Left renal cortex interstitium (tissue), 4 donors: ENCODE measurements at regions not wholly inside any gene's neighbourhood (a gene's known extent, or its start where the extent isn't known, plus 50 kb on each side); places are given as distances from the start of the nearest gene placed in this dataset.

Source experiments
- DNase-seq, 4 donors: peaks; one replicate each; pipeline ENCODE4 v3.0.0-alpha.2; 2013; ENCODE audit warnings: low read depth in 4 of 4, low spot score in 2 of 4, missing footprints in 1 of 4

DNA sequence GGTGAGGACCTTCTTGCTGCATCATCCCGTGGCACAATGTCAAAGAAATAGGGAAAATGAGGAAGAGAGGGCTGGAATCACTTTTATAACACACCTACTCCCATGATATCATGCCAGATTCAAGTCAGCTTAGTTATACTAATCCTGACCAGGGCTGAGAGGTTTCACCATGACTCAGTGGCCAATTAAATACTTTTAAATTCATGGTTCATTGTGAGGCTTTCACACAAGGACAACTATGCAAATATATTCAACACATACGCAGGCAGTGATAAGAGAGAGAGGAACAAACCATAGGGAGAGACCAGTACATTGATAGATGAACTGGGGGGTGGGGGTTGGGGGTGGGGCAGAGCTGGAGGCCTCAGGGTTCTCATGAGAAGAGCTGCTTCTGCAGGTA is 313.1 kb downstream of the LRFN2 start:
- DNase-seq = no peak

GRCh38 chr6:40268614-40269013 is 318.6 kb downstream of the LRFN2 start:
- no peak for DNase-seq

GRCh38 chr6:40268166-40268565 is 319.0 kb downstream of the LRFN2 start:
- no peak for DNase-seq

DNA sequence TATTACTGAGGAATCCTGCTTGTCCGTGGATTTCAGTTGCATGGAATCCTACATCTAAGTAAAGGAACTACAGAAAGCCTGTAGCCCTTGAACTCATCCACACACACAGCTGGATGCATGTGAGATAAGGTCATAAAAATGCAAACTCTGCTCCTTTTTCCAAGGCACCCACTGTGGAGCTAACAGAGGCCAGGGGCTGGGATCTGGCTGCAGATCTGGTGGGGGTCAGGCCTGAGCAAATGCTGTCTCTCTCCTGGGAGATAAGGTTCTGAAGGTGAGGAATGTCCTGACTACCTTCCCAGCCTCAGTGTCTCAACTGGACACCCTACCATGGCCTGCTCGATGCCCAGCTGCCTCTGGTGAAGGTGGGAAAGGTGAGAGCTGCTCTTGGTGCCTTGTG is 321.5 kb downstream of the LRFN2 start:
- no peak for DNase-seq

DNA sequence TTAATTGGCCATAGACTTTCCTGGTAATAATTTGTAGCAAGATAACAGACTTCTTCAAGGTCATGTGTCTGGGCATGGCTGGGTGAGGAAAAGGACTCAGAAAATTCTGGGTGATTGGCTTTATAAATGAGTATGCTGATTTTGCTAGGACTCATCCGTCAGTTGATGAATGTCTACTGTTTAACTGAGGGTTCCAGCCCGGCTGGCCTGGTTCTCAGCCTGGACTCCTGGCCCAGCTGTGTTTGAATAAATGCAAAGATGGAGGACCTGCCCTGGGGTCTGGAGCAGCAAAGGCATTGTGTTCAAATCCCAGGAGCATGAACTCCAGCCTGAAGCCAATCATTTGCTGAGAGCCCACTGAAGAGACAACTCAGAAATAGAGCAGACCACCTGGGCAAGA is 323.2 kb downstream of the LRFN2 start:
- DNase-seq = no peak

DNA sequence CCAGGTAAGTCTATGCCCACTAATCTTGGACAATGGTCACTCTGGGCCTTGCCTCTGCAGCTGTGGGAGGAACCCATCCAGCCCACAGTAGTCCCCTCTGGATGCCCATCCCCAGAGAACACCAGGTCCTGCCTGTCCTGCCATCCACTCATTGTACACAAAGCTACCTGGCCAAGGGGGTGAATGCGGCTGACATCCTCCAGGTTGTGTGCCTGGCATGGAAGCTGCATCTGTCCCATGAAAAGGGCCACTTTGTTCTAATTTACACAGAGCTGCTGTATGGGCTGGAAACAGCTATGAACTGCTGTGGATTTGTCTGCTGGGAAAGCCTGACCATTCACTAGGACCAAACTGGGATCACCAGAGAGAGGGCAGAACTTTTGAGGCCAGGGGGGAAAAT is 324.8 kb downstream of the LRFN2 start:
- DNase-seq = no peak

- no peak for DNase-seq
These were observed 324.3 kb upstream of the MOCS1 start for GRCh38 chr6:40258531-40258930.

DNA sequence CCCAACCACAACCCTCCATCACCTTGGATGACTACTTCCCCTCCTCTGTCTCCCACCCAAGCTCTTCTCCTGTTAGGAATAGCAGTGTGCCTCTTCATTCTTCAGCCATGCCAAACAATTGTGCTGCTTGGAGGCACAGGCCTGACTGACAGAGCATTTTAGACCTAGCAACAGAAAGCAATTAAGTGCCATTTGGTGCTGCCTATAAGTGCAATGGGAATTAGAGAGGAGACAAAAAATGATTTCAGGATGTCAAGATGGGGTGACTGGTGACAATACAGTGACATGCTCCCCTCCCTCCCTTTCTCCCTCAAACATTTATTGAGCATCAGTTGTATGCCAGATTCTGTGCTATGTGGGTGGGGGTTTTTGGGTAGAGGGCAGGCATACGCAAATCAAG is 322.6 kb upstream of the MOCS1 start:
- no peak for DNase-seq

DNA sequence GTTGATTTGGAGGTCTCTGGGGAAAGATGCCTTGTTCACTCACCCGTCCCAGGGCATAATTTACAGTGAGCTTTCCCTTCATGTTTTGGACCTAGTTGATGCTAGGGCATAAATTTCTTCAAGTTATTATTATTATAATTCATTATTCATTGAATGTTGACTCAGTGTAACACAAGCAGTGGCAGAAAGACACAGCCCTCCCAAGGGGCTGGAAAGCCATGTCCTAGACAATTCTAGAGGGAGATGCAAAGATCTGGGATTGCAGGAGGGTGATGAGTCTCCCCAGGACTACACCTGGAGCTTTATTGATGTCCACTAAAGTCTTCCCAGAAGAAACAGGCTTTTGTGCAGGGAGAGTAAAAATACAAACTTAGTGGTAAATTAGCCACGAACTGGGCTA is 322.0 kb upstream of the MOCS1 start:
- no peak for DNase-seq

DNA sequence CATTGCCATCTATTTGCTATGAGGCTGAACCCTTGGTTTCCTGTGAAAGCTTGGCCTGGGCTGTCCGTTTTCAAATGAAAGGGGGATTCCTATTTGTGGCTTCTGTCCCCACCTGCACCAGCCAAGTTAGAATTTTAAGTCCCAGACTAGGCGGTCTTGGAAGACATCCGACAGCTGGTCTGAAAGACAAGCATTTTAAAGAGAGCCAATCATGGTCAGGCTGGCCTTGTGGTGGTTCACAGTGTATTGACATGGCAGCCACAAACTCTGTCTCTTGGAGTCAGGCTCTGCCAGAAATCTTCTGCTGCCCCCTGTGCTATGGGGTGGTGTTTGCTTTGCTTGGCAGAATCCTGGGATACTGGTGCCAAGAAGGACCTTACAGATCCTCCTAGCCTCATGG is 319.2 kb upstream of the MOCS1 start:
- DNase-seq = no peak

DNA sequence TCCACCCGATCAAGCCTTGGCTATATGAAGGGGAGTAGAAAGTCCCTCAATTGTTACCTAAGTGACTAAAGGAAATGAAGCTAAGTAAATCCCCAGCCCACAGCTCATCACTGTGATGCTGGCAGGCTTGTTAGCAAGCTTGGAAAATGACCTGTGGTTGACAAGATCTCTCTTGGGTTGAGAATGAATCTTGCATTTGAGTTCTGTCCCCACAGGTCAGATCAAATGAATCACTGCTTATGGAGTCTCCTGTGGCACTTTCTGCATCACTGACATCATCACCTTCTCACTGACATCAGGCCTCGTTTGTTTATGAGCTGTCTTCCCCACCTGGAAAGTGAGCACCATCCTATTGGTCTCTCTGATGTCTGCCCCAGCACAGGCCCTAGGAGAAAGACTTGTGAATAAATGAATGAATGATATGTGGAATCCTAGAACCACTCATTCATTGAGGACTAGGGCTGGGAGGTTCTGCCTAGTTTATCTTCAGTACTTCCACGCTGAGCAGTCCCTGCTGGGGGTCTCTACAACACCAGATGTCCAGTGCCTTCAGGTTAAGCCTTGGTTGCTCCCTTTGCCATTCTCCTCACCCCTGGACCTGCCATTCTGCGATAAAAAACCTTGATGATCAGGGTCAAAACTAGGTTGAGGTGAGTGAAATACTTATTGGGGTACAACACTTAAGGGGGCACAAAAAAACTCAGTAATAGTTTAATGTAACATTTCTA is 318.4 kb upstream of the MOCS1 start:
- DNase-seq = no peak

DNA sequence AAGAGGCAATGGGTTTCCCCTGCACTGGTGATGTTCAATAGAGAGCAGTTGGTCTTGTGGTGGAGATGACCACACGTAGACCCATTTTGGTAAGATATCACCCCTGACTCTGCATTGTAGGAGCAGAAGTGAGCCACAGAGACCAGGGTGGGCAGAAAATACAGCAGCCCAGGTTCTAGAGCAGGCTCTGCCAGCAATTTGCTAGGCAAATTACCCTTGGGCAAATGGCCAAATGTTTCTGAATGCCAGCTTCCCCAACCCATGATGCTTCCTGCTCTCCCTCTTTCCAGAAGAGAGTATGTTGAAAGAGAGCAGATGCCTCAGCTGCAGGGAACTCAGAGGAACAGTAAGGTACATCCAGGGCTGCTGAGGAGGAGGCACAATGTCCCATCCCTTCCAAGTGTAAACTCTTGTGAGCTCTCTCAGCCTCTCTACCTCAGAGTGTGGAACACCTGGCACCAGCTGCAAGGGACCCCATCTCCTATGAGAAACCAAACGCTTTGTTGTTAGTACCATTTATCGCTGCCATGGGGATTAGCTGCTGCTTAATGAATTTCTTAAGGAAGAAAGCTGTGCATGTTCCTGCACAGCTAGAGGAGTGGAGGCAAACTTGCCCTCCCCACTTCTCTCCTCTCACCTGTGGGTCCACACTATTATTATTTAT is 317.5 kb upstream of the MOCS1 start:
- DNase-seq = peak in 1 of 4 donors; percentile 24

GRCh38 chr6:40249935-40250334 is 315.7 kb upstream of the MOCS1 start:
- DNase-seq = no peak

DNA sequence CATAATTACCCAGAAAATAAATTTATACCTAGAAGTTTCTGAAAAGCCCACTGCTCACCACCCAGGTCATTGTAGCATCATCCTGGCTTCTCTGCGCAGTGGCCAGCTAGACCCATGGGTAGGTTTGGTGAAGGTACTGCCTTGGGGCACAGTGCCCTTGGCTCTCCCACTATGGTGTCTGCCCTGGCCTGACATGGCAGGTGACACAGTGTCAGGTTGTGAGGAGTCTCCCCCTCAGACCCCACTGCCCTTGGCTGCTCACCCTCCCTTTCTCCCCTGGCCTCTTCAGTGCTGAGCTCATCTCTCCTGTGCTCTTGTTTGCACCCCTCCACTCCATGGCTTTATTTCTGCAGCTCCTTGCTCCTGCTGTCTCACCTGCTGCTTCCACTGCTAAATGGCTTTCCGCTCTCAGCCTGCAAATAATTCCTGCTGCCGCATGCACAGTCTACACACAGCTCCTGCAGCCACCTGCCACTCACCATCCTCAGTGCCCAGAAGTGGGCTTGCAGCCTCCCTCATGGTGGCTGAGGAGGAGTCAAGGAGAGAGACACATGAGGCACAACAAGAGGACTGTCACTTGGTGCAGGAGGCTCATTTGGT is 313.4 kb upstream of the MOCS1 start:
- no peak for DNase-seq

GRCh38 chr6:40244699-40245098 is 310.4 kb upstream of the MOCS1 start:
- no peak for DNase-seq

GRCh38 chr6:40232698-40233097 is 298.4 kb upstream of the MOCS1 start:
- no peak for DNase-seq

DNA sequence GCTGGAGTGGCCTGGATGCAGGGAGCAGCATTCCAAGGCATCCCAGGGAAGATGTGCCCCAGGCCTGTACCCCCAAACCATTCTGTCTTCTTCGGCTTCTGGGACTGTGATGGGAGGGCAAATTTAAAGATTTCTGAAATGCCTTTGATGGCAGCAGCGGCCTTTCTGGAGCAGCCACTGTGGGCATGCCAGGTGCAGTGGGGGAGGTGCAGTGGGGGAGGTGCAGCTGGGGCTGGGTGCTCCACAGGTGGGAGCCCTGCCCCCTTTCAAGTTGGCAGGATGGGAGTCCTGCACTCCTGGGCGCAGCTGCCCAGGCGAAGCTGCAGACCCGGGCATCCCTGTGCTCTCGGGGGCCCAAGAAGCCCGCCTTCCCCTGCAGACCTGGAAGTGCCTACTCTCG is 293.5 kb upstream of the MOCS1 start:
- no peak for DNase-seq

DNA sequence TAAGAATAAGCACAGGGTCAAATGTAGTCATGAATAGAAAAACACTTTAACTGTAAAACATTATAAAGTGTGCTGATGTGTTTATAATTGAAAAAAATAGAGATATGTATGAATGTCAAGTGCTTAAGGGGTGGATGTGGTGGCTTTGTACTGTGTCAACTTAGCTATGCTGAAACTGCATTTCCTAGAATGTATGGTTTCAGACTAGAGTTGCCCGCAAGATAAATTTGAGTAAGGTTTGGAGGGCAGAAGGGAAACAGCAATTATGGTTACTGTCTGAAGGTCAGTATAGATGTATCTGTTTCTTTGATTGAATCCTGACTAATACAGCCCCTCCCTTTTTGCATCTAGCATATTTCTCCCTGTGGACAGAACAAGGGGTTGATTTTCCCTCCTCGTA is 288.1 kb upstream of the MOCS1 start:
- no peak for DNase-seq

DNA sequence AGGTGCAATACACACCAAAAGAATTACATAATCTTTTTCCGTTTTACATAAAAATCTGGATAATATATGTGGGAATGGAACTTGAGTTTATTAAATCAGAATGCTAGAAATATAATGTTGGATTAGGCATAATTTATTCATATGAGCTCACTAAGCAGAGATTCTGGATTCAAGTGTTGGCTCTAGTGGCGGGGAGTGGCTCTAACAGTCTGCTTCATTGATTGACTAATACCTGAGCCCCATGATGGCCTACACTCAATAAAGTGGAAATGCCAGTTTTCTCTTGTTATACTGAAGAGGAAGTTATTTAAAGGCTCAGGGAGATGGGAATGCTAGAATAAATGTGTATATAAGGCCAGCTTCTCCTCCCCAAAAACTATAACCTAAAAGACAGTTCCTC is 285.5 kb upstream of the MOCS1 start:
- DNase-seq = no peak

DNA sequence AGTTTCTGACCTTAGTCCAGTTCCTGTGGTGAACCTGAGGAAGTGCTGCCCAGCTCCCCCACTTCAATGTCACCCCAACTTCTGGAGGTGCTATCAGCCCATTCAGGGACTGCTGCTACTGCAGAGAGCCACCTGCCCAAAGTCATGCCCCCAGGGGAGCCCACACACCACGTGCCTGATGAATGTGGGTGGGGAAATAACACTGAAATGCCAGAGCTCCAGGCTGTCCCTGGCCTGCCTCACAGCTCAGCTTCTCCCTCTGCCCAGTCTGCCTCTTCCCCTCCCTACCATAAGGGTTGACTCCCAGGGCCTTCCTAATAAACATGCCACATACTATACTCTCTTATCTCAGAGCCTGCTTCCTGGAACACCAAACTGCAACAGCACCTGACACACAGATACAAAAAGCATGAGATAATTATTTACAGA is 276.4 kb upstream of the MOCS1 start:
- no peak for DNase-seq

DNA sequence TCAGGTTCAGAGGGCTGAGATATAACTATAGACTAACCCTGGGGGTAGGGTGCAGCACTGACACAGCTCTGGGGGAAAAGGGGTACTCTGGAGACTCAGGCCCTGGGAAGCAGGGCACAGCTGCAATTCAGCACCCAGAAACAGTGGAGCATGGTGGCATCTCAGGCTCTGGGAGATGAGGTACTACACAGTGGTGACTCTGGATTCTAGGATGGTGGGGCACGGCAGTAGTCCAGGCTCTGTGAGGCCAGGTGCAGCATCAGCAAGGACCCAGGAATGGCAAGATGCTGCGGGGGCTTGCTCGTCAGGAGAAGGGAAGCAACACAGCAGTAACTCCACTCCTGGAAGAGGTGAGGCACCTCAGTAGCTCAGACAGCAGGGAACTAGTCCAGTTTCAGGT is 271.5 kb upstream of the MOCS1 start:
- no peak for DNase-seq

DNA sequence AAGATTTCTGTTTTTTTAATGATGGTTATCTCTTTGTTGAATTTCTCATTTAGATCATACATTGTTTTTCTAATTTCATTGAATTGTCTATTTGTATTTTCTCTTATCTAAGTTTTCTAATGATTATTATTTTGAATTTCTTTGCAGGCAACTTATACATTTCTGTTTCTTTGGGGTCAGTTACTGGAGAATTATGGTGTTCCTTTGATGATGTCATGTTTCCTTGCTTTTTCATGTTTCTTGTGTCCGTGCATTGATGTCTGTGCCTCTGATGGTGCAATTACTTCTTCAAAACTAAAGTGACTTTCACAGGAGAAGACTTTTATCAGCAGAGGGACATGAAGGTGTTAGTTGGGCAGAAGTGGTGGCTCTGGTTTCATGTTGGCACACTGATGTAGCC is 270.7 kb upstream of the MOCS1 start:
- no peak for DNase-seq
